Activated CD4-positive, alpha-beta T cell treated with anti-CD3 and anti-CD28 coated beads, Interleukin-2, amount 50 U/mL, for 16 hours (primary cell): ENCODE measurements at regions not wholly inside any gene's neighbourhood (a gene's known extent, or its start where the extent isn't known, plus 50 kb on each side); places are given as distances from the start of the nearest gene placed in this dataset.
"Not testable (repeated sequence)": the region's sequence is repeated elsewhere in the genome, so short reads cannot be mapped to it uniquely, and the experiment has no call there.

Experiments
- DNase-seq: peaks from one replicate; pipeline ENCODE4 v3.0.0-alpha.2; 2020

DNA sequence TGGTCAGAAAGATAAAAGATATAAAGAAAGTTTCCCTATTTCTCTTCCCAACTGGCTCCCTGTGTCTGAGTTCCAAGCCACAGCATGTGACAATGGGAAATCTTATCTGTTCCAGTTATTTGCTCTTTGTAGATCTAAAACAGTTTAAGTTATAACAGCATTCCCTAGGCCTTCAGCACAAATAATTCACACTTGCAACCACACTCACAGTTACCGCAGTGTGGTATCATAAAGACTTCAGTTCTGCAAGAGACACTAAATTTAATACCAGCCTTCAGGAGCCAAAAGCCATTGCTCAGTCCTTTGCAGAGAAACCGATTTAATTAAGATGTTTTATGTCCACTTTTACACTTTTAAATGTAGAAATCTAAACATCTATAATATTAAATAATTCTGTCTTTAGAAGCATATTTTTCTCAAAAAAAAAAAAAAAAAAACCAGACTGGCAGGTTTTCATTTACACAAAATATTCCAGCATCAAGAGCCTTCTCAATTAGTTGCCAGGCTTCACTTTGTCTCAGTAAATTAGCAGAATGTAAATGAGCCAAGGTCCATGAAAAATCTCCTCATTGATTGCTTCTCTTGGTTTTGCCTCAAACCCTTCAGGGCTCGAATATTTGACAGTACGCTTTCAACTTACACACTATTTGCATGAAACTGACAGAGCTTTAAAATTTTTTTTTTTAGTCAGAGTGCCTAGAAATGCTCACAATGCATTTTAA, 300.0 kb upstream of the DDI1 start:
- no peak for DNase-seq

DNA sequence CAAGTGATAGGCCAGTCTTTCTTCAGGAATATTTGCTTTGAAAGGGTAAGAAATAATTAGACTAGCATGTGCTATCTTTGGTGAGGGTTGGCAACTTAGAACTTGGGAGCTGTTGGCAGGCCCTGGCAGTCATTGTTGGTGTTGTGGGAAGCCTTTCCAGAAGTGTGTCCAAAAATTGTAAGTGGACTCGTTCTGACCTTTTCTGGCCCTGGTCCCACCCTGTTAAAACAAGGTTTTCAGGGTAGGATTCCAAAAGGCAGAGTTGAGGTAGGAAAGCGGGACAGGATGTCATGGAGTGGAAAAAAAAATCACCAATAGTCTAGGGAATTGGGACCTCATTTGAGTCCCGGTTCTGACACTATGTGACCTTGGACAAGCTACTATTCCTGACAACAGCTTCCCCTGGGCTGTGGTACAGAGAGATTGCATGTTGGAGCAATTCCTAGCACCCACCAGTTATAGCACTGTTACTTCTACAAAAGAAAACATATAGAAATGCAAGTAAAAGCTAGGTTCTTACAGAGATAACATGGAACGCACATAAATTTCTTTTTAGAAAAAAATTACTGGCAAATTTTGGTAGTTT, 299.3 kb upstream of the DDI1 start:
- no peak for DNase-seq

DNA sequence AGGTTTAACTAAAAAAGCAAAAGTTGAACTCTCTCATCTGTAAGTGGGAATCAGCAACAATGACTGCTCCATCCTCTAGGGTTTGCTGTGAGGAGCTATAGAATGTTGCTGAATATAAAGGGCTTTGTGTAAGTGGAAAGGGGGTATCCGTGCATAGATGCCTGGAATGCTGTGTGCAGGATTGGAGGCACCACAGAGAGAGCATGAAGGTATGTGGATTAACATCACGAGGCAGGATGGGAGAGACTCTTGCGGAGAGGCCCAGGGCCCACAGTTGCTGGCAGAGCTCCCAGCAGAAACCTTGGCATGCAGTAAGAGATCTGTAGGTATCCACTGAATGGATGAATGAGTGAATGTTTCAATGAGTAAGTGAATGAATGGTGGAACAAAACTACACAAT, 298.7 kb upstream of the DDI1 start:
- no peak for DNase-seq

DNA sequence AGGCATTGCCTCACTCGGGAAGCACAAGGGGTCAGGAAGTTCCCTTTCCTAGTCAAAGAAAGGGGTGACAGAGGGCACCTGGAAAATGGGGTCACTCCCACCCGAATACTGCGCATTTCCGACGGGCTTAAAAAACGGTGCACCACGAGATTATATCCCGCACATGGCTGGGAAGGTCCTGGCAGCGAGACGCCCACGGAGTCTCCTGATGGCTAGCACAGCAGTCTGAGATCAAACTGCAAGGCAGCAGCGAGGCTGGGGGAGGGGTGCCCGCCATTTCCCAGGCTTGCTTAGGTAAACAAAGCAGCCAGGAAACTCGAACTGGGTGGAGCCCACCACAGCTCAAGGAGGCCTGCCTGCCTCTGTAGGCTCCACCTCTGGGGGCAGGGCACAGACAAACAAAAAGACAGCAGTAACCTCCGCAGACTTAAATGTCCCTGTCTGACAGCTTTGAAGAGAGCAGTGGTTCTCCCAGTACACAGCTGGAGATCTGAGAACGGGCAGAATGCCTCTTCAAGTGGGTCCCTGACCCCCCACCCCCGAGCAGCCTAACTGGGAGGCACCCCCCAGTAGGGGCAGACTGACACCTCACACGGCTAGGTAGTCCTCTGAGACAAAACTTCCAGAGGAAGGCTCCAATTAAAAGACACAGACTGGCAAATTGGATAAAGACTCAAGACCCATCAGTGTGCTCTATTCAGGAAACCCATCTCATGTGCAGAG, 297.2 kb upstream of the DDI1 start:
- DNase-seq = not testable (repeated sequence)

DNA sequence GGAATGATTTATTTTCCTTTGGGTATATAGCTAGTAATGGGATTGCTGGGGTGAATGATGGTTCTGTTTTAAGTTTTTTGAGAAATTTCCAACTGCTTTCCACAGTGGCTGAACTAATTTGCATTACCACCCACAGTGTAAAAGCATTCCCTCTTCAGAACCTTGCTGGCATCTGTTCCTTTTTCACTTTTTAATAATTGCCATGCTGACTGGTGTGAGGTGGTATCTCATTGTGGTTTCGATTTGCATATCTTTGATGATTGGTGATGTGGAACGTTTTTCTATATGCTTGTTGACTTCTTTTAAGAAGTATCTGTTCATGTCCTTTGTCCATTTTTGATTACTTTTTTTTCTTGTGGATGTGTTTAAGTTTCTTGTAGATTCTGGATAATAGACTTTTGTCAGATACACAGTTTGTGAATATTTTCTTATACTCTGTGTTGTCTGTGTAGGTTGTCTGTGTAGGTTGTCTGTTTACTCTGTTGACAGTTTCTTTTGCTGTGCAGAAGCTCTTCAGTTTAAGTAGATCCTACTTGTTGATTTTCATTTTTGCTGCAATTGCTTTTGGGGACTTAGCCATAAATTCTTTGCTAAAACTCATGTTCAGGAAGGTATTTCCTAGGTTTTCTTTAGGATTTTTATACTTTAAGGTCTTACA, 291.8 kb upstream of the DDI1 start:
- DNase-seq = no peak

DNA sequence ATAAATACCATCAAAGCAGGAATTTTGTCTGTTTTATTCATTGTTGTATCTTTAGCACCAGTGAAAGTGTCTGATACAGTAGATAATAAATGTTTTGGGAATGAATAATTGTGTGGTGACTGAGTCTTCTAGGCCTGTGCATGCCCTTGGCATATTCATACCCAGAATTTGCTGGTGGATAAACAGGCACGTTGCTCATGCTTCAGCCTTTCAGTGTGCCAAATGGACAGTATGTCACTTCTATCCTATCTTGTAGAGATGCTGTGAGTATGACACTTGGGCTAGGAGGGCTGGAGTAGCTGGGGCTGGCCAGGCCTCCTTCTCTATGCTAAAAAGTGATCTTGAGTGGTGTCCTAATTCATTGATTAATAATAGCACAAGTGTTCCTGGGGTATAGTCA, 287.3 kb upstream of the DDI1 start:
- no peak for DNase-seq

DNA sequence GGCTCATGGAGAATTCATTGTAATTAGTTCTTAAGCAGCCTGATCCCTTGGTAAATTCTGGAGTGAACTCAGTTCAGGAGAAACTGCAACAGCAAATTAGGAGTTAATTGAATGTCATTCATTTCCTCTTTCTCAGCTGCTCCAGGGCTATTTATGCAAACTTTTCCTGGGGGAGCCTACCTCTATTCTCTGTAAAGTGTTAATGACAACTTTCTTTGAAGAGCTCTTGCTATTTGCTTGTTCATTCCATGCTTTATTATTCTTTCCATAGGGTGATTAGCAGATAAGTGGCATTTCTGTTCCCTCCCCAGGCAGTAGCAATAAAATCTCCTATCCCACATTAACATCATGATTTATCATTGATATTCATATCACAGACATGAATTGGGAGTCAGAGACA, 267.6 kb upstream of the DDI1 start:
- DNase-seq = no peak

DNA sequence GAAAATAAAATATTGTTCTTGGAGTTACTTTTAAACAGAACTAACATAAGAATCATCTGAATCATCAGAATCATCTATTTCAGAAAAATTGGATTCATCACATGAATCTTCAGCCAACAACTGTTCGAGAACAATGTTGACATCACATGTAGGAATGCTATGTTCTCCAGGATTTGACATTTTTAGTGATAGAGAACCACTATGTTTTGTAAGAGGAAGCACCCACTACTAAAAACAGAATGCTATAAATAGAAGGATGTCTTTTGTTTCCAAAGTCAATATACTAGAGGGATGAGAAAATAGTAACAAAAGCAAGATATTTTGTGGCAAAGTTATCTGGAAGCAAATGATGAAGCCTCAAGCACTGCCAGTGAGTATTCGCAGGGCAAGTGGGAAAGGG, 263.4 kb upstream of the DDI1 start:
- no peak for DNase-seq

DNA sequence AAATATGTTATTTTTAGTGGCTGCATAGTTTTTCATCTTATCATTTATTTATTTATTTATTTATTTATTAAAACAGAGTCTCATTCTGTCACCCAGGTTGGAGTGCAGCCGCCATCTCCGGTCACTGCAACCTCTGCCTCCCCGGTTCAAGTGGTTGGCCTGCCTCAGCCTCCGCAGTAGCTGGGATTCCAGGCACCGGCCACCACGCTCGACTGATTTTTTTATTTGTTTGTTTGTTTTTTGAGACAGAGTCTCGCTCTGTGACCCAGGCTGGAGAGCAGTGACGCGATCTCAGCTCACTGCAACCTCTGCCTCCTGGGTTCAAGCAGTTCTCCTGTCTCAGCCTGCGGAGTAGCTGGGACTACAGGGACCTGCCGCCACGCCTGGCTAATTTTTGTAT, 262.9 kb upstream of the DDI1 start:
- DNase-seq = no peak

DNA sequence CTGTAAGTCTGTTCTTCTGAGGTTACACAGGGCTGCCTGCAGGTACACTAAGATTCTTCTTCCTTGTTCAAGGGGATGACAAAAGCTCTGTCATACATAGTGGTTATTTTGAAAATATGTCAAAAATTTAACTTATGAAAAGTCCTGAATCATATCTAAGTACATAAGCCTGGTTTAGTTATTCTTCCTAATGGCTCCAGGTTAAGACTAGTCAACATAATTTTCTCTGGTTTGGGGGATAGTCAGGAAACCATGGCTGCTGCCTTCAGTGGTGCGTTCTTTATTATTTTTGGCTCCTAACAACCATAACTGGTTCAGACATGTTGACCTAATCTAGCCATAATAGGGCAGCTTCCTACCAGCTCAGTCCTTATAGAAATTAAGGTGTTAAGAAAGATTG, 257.4 kb upstream of the DDI1 start:
- no peak for DNase-seq

DNA sequence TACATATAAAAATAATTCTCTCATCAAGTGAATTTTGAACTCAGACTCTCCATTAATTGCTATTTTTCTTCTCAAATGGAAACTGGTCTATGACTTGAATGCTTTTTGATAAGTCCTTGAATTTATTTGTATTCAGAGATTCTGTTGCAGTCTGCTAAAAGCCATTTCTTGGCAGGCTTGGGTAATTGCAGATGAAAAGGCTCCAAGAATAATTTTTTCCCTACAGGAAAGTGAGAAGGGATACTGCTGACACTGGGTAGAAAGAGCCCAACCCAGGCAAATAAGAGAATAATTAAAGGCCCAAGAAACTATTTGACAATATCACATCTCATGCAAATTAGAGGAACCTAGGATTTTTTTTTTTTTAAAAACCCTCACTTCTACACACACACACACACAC, 246.5 kb upstream of the DDI1 start:
- DNase-seq = no peak

DNA sequence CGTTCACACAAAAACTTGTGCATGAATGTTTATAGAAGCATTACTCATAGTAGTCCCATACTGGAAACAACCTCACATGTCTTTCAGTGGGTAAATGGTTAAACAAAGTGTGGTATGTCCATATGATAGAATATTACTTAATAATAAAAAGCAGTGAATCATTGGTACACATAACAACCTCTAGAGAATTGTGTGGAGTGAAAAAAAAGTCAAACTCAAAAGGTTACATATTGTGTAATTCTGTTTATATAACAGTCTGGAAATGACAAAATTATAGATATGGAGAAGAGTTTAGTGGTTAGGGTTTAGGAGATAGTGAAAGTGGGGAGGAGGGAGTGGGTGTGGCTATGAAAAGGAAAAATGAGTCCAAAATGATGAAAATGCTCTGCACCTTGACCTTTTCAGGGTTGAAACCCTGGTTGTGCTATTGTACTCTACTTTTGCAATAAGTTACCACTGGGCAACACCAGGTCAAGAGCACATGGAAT, 243.4 kb upstream of the DDI1 start:
- DNase-seq = no peak

DNA sequence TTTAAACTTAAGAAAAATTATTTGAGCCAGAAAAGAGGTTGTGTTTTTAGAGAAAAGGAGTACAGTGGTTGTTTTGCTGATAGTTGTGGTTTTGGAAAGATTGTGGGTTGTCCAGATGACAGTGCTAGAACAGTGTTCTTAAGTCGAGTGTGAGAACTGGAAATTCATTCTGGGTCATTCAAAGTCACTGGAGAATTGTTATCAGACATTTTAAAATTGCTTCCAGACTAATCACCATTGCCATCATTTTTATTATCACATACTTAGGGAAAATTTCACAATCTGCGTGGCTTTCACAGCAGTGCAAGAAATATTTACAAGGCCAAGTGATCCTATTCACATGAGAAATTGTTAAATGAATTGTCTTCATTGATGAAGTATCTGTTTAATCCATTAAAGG, 242.2 kb upstream of the DDI1 start:
- DNase-seq = no peak

DNA sequence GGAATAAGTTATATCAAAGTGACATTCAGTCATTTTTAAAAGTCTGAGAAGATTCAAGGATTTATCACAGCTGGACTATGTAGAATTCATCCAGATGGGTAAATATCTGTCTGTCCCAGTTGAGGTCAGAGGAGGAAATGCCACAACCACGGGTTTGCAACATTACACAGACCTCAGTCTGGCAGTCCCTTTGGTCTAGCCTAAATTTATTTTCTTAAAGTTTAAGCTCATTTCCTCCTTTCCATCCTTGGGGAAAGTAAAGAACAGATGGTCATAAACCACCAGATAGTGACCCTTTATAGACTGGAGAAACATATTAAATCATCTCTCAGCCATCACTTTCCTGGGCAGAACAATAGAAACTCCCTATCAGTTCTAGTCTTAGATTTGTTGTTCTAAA, 238.4 kb upstream of the DDI1 start:
- no peak for DNase-seq

DNA sequence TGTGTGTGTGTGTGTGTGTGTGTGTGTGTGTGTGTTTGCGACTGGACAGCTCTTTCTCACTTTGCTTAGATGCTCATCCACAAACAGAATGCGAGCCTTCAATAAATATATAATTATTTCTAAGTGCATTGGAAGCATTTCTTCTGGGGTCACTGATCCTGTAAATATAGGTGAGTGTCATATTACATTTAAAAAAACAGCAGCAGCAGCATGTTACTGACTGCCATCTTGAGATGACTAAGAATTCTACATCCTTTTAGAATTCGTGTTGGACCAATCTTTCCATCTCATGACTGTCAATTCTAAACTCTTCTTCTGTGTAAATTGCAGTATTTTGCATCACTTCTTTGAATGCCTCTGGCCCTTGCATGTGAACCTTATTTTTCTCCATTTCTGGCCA, 238.0 kb upstream of the DDI1 start:
- DNase-seq = no peak

DNA sequence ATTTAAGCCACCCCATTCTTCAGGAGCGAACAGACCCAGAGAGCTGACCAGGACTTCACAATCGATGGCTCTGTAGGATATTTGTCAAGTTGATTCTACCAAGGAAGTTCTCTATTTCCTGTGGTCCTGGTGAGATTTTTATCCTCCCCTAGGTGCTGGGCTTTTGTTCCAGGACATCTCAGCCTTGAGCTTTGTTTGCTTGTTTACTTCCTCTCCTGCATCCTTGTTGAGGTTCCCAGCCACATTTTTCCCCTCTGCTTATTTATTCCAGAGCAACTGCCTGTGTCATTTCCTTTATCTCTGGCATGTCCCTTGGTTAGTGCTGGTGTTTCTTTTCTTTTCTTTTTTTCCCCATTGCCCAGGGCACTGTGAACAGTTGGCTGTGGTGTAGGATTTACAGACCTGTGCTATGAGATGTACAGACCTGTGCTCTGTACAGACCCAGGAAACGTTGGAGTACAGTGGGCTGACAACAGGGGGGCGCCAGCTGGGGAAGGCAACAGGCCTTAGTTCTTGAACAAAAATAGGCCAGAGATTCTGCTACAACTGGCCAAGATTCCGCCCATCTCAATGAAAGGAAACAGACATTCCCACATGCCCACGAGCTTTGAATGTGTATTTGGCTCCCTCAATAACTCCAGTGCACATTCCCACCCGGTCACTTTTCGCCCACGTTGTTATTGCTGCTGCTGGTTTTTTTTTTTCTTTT, 235.9 kb upstream of the DDI1 start:
- DNase-seq = no peak

DNA sequence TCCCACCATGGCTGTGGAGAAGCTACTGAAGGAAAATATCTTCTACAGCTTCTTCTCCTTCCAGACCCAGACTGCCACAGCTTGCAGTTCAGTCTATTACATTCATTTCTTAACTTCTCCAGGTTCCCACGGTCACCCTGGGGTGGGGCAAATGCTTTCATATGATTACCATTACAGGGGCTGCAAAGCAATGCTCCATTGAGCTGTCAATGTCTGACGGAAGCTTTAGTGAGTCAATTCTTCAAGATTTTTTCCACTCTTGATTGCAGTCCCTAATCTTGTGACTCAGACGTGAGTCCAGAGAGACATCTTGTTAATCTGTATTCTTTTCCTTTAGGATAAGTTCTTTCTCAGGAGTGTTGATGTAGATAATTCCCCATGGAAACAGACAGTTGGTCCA, 233.4 kb upstream of the DDI1 start:
- DNase-seq = no peak

DNA sequence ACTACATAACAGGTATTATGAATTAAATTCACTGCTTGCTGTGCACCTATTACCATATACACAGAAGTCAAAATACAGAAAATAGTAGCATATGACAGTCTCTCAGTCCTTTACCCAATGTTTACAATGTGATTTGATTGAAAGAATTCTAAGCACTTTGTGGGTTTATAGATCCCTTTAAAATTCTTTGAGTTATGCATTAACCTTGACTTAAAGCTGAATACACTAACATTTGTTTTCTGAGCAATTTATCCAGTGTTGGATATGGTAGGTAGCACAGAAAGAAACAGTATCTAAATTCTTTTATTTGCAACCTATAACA, 230.8 kb upstream of the DDI1 start:
- no peak for DNase-seq

DNA sequence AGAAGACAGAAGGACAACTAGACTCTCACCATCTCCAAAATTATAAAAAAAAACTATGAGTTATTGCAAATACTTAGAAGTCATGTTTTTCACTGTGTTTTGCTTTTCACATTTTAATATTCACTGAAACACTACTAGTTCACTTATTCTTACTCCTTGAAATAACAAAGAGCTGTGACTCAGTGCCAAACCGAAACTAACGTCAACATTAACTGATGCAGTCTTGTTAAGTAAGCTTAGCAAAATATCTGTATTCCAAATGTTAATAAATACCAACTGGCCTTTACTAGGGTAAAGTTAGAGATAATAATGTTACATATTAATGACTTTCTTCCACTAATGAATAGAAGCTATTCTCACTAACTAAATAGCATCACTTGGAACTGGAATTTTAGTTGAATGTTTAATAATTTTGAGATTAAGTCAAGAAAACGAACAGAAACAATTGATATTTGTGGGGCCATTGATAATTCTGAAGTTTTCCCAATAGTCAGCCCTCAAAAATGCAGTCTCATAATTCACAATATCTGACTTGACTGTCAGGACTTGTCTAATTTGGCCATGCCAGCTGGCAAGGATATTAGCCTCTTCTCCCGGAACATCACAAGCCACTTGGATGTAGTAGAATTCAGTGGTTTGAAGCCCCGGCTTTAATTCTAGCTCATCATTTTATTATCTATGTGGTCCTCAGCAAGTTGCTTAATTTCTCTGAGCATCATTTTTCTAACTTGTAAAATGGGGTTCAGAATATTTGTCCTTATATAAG, 230.1 kb upstream of the DDI1 start:
- no peak for DNase-seq

DNA sequence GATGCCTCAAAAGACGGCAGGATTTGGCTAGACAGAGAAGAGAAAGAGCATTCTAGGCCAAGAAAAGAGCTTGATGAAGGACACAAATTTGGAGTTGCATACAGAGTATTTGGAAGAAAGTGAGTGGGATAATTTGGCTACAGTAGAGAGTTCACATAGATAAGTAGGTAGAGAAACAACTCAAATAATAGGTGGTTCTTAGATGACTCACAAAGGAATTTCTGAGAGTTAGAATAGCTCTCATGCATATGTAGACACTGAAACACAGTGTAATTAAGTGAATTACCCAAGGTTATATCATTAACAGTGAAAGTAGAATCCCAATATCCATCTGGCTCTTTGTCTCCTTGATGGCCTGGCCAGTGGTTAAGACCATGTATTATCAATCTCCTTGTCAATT, 228.6 kb upstream of the DDI1 start:
- no peak for DNase-seq

DNA sequence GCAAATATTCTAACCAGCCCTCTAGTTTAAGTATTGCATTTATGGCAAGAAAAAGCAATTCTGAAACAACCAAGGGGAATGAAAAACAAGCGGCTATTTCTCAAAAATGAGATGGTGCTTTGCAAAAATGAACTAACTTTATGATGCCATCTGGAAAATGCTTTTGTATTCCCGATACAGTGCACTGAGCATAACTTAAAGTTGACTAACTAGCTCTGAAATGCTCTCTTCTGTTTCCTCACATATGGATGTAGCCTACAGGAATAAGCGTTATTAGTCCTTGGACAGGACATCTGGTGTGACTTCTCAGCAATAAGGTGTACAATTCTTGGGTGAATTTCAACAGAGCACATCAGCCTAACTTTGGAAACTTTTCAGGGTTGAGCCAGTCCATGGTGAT, 228.2 kb upstream of the DDI1 start:
- DNase-seq = no peak

DNA sequence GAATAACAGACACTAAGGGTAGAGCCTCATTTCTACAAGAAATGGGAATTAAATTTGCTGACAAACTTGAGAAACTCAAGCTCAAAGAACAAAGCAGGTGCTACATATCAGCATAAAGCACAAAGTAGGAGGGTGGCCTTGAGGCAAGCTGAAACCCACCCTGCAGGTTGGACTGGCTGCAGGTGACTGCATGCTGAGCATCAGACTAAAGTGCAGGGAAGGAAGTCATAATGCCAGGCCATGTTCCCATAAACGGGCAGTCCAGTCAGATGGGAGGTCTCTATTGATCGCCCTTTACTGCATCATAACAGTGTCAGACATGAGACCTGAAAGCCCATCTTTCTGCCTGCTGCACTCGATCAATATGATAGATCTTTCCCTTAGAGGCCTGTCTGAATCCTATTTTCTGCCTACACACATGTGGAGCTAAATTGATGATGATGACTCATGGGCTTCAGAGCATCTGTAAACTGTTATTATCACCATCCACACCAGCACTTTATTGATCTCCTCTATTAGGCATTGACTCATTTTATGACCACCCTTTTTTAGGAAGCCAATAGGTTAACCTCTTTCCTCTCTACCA, 224.5 kb upstream of the DDI1 start:
- no peak for DNase-seq
